Liver (tissue), 3 donors: ENCODE measurements at regions not wholly inside any gene's neighbourhood (a gene's known extent, or its start where the extent isn't known, plus 50 kb on each side); places are given as distances from the start of the nearest gene placed in this dataset.

Experiments
- CTCF ChIP-seq: fragments of 150-350 bp; IDR thresholded peaks from 2 replicates; pipeline ENCODE4 v1.5.1; 2017; ENCODE audit warnings: improper control_type of control experiment, low read depth, low read length; ENCODE audit not compliant: missing input control
- RAD21 ChIP-seq, 2 donors: IDR thresholded peaks; 2 replicates each; pipeline ENCODE4 v1.6.1; 2016; ENCODE audit warnings: antibody characterized with exemption in 2 of 2, mild to moderate bottlenecking in 2 of 2
- YY1 ChIP-seq: IDR thresholded peaks from 2 replicates; pipeline ENCODE4 v1.6.1; 2016; ENCODE audit warnings: antibody characterized with exemption, mild to moderate bottlenecking
- donor health status: healthy.
- donor health status: healthy.

- no peak for TF ChIP-seq CTCF
- no peak for TF ChIP-seq YY1
- TF ChIP-seq RAD21 (IDR thresholded peaks at IDR 0.05), result no peak
Observed at GRCh38 chr6:66605011-66605410, 898.0 kb upstream of the EYS start.
